Neural progenitor cell (in vitro differentiated cells): ENCODE measurements at regions not wholly inside any gene's neighbourhood (a gene's known extent, or its start where the extent isn't known, plus 50 kb on each side); places are given as distances from the start of the nearest gene placed in this dataset.

ENCODE experiments used
- DNase-seq: peaks from one replicate; pipeline ENCODE4 v3.0.0-alpha.2; 2016; ENCODE audit warnings: low spot score
- H2AFZ ChIP-seq: fragments of 200-600 bp; sonication (generic); replicated peaks from 2 replicates; pipeline ENCODE4 v1.6.1; 2016; ENCODE audit warnings: antibody characterized with exemption
- H3F3A ChIP-seq: fragments of 200-600 bp; sonication (generic); 2 replicates; pipeline ENCODE4 v1.6.1; 2016; ENCODE audit warnings: antibody characterized with exemption, low read depth
- H3K27ac ChIP-seq: fragments of 200-600 bp; sonication (generic); 2 replicates; pipeline ENCODE4 v1.5.1; 2016; ENCODE audit warnings: mild to moderate bottlenecking
- H3K27me3 ChIP-seq: fragments of 200-600 bp; sonication (generic); 2 replicates; pipeline ENCODE4 v1.6.1; 2016; ENCODE audit warnings: mild to moderate bottlenecking, moderate library complexity
- H3K36me3 ChIP-seq: fragments of 200-600 bp; sonication (generic); 2 replicates; pipeline ENCODE4 v1.5.1; 2016
- H3K4me1 ChIP-seq: fragments of 200-600 bp; sonication (generic); 2 replicates; pipeline ENCODE4 v1.6.1; 2016; ENCODE audit warnings: mixed run types
- H3K4me2 ChIP-seq: fragments of 200-600 bp; sonication (generic); 2 replicates; pipeline ENCODE4 v1.6.1; 2016
- H3K4me3 ChIP-seq: fragments of 200-600 bp; sonication (generic); 2 replicates; pipeline ENCODE4 v1.5.1; 2016
- H3K79me2 ChIP-seq: fragments of 200-600 bp; sonication (generic); 2 replicates; pipeline ENCODE4 v1.6.1; 2016; ENCODE audit warnings: low read depth
- H3K9ac ChIP-seq: fragments of 200-600 bp; sonication (generic); 2 replicates; pipeline ENCODE4 v1.6.1; 2016
- H3K9me3 ChIP-seq: fragments of 200-600 bp; sonication (generic); 2 replicates; pipeline ENCODE4 v1.5.1; 2016; ENCODE audit warnings: low read depth
- H4K20me1 ChIP-seq: fragments of 200-600 bp; sonication (generic); 2 replicates; pipeline ENCODE4 v1.6.1; 2016; ENCODE audit warnings: low read depth
- H3K27ac Mint-ChIP-seq: 3 replicates; pipeline ENCODE4 v1.8.0; 2021; ENCODE audit warnings: mixed read lengths
- H3K27me3 Mint-ChIP-seq: 2 replicates; pipeline ENCODE4 v1.8.0; 2022; ENCODE audit warnings: low read depth, mild to moderate bottlenecking, inconsistent platforms, moderate library complexity, mixed read lengths; ENCODE audit not compliant: insufficient read depth
- H3K36me3 Mint-ChIP-seq: 3 replicates; pipeline ENCODE4 v1.8.0; 2021; ENCODE audit warnings: mixed read lengths
- H3K4me1 Mint-ChIP-seq: 3 replicates; pipeline ENCODE4 v1.8.0; 2021; ENCODE audit warnings: mixed read lengths
- H3K4me3 Mint-ChIP-seq: 3 replicates; pipeline ENCODE4 v1.8.0; 2021; ENCODE audit warnings: mild to moderate bottlenecking, moderate library complexity, mixed read lengths
- H3K9me3 Mint-ChIP-seq: 3 replicates; pipeline ENCODE4 v1.8.0; 2020; ENCODE audit warnings: mixed read lengths
- CTCF ChIP-seq: fragments of 200-600 bp; sonication (generic); IDR thresholded peaks from 2 replicates; pipeline ENCODE4 v1.5.1; 2017; ENCODE audit warnings: antibody characterized with exemption, mild to moderate bottlenecking
- EZH2 ChIP-seq: fragments of 200-600 bp; sonication (generic); IDR thresholded peaks from 2 replicates; pipeline ENCODE4 v1.6.1; 2017; ENCODE audit warnings: antibody characterized with exemption, mild to moderate bottlenecking, moderate library complexity
- EZH2phosphoT487 ChIP-seq: fragments of 200-600 bp; sonication (generic); IDR thresholded peaks from 2 replicates; pipeline ENCODE4 v1.6.1; 2017; ENCODE audit warnings: antibody characterized with exemption

- H3K79me2 ChIP-seq: no peaks in the 10 kb centered on the region
- H4K20me1 ChIP-seq: no peaks in the 10 kb centered on the region
- H3K4me1 ChIP-seq: no peaks in the 10 kb centered on the region
- H3K9ac ChIP-seq: no peak overlapping the region
- Mint-ChIP-seq H3K9me3 (no peaks in the 10 kb centered on the region), H3K27me3 (peaks cover 3% of the 10 kb centered on the region), H3K27ac (no peak overlapping the region), H3K4me3 (no peak overlapping the region), H3K4me1 (peaks cover 6% of the 10 kb centered on the region), H3K36me3 (no peaks in the 10 kb centered on the region)
- H2AFZ ChIP-seq: no peak overlapping the region
- H3K4me3 ChIP-seq: no peak overlapping the region
- H3K9me3 ChIP-seq: no peaks in the 10 kb centered on the region
- H3K27me3 ChIP-seq: no peaks in the 10 kb centered on the region
- no peak overlapping the region for H3K4me2 ChIP-seq
- H3K36me3 ChIP-seq: no peaks in the 10 kb centered on the region
- H3K27ac ChIP-seq: no peak overlapping the region
- TF ChIP-seq EZH2phosphoT487 (no peak), CTCF (no peak), EZH2 (no peak)
- no peak for DNase-seq
- peaks cover 2% of the 10 kb centered on the region for H3F3A ChIP-seq
Observed at GRCh38 chr2:217120429-217120828, 260.6 kb upstream of the TNP1 start.

DNA sequence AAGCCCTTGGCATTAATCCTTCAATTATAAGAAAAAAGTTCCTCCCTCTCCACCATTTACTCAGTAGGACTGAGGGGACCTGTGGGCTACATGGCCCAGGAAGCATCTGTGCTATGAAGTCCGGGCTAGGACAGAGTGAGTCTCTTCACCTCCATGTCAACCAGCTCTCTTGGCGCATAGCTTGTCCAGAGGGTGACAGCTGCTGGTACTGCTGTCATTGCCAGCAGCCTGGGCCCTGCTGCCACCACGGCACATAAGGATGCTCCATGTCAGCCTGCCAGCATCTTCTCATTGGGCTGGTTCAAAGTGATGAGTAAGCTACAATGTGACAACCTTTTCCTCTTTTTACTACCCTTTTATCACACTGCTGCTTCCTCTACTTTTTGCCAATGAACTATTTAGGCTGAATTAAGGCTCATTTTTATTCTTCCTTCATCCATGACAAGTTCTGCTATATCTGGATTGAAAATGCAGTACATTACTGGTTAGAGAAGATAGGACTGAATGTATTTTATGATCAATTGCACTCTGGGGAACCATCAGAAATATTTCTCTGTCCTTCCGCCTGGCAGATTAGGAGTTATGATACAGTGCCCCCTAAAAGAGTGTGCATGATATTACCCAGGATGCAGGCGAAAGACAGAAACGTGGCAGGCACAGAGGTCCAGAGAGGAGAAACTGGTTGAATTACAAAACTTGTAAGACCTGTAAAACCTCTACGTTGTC is 258.9 kb upstream of the TNP1 start:
- H3K27ac Mint-ChIP-seq: no peak overlapping the region
- peaks cover 2% of the 10 kb centered on the region for H3F3A ChIP-seq
- no peak overlapping the region for H2AFZ ChIP-seq

DNA sequence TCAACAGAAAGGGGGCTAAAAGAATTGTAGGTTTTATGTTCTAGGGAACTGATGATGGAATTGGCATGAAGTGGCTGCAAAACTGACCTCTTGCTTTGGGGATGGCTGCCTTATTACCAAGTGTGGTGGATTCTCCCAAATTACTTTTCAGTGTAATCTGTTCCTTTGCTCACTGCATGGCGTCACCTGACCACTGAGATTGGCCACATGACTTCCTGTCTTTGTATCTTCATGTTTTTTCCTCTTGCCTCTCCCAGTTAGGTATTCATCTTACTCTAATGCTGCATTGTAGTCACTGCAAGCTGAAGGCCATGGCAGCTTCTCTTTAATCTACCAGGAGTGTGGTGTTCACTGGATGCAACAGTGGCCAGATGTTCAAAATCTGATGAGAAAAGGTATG is 257.7 kb upstream of the TNP1 start:
- no peak overlapping the region for H2AFZ ChIP-seq
- no peaks in the 10 kb centered on the region for H3K9me3 Mint-ChIP-seq

More for the DNA sequence above, 258.9 kb upstream of the TNP1 start:
- H3K36me3 ChIP-seq: no peaks in the 10 kb centered on the region
- no peaks in the 10 kb centered on the region for H3K9me3 ChIP-seq
- no peaks in the 10 kb centered on the region for H3K79me2 ChIP-seq
- H3K4me1 ChIP-seq: peaks cover 8% of the 10 kb centered on the region
- peaks cover 2% of the 10 kb centered on the region for H3K27me3 Mint-ChIP-seq
- H4K20me1 ChIP-seq: no peaks in the 10 kb centered on the region
- H3K4me1 Mint-ChIP-seq: peaks cover 10% of the 10 kb centered on the region
- no peaks in the 10 kb centered on the region for H3K36me3 Mint-ChIP-seq
- H3K27ac ChIP-seq: no peak overlapping the region
- no peaks in the 10 kb centered on the region for H3K9me3 Mint-ChIP-seq
- no peak overlapping the region for H3K4me3 ChIP-seq
- H3K4me3 Mint-ChIP-seq: no peak overlapping the region
- no peak for DNase-seq
- no peaks in the 10 kb centered on the region for H3K27me3 ChIP-seq
- H3K4me2 ChIP-seq: no peak overlapping the region
- TF ChIP-seq EZH2phosphoT487 (no peak), CTCF (no peak), EZH2 (no peak)
- no peak overlapping the region for H3K9ac ChIP-seq

More for the DNA sequence above, 257.7 kb upstream of the TNP1 start:
- H4K20me1 ChIP-seq: no peaks in the 10 kb centered on the region
- H3K36me3 ChIP-seq: no peaks in the 10 kb centered on the region
- H3K4me3 ChIP-seq: no peak overlapping the region
- no peak for TF ChIP-seq EZH2phosphoT487
- TF ChIP-seq EZH2: no peak
- TF ChIP-seq CTCF: no peak
- no peaks in the 10 kb centered on the region for H3K79me2 ChIP-seq
- H3K4me2 ChIP-seq: no peak overlapping the region
- Mint-ChIP-seq H3K4me3 (no peak overlapping the region), H3K27ac (no peak overlapping the region), H3K27me3 (peaks cover 2% of the 10 kb centered on the region), H3K4me1 (peaks cover 15% of the 10 kb centered on the region), H3K36me3 (no peaks in the 10 kb centered on the region)
- no peaks in the 10 kb centered on the region for H3K9me3 ChIP-seq
- peaks cover 8% of the 10 kb centered on the region for H3K4me1 ChIP-seq
- H3K27ac ChIP-seq: no peak overlapping the region
- no peak overlapping the region for H3K9ac ChIP-seq
- no peaks in the 10 kb centered on the region for H3K27me3 ChIP-seq
- peaks cover 2% of the 10 kb centered on the region for H3F3A ChIP-seq
- DNase-seq: no peak
